NCI-H82 (cell line): ENCODE measurements at regions not wholly inside any gene's neighbourhood (a gene's known extent, or its start where the extent isn't known, plus 50 kb on each side); places are given as distances from the start of the nearest gene placed in this dataset.
"Not testable (repeated sequence)": the region's sequence is repeated elsewhere in the genome, so short reads cannot be mapped to it uniquely, and the experiment has no call there.

Experiments used
- DNase-seq: peaks from one replicate; lab custom pipeline; 2025; lab: John Stamatoyannopoulos, UW

DNA sequence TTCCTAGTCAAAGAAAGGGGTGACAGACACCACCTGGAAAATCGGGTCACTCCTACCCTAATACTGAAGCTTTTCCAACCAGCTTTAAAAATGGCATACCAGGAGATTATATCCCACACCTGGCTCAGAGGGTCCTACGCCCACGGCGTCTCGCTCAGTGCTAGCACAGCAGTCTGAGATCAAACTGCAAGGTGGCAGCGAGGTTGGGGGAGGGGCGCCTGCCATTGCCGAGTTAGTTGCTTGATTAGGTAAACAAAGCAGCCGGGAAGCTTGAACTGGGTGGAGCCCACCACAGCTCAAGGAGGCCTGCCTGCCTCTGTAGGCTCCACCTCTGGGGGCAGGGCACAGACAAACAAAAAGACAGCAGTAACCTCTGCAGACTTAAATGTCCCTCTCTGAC lies 127.1 kb downstream of the NXPE2 start:
- not testable (repeated sequence) for DNase-seq

DNA sequence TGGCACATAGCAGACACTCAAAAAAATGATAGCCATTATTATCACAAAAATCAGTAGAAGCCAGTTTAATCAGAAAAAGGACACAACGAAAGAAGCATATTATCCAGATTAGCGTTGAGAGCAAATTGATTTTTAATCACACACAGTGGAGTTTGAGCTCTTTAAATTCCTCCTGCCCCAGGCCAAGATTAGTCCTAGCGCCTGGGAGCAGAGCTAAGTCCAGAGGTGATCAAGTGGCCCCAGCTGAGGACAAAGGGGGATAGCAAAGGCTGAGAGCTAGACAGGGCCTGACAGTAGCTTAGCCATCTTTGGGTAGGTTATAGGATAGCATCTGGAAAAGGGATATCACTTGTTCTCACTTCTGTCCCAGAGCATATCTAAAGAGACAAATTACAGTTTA lies 133.6 kb downstream of the NXPE2 start:
- peak; percentile 57 for DNase-seq

DNA sequence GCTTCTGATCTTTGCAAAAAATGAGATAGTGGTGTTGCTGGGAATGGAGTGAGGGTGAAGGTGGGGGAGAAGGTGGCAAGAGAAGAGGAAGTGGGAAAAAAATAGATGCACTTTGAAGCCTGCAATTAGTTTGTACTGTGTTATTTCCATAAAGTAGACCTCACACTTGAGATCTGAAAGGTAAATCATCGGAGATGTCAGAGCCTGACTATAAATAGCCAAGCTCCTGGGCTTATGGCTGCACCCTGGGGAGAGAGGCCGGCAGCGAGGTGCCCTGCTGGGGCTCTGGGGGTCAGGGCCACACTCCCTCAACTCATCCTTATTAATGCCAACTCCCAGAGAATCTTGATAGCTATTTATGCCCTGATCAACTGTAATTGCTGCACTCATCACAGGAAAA lies 134.4 kb downstream of the NXPE2 start:
- no peak for DNase-seq

DNA sequence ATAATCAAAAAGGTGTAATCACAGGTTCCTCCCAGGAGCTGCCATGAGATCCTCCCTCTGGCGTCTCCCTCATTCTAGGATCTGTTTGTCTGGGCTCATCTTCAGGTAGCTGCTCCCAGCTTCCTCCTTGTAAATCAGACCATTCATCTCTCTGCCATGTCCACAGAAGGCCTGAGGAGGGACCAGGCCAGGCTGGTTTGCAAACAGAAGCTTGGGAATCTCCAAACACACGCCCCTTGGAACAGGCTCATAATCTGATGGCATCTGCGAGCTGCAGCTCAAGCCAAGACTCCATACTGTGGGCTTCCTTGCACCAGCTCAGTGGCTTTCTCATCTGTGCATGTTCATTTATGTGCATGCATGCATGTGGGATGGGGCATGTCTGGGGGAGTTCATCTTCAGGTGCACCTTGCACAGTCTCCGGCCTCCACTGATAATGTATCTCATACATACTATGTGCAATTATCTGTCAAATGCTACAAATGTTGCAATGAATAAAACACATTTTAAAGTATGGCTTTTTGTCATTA lies 134.9 kb downstream of the NXPE2 start:
- DNase-seq = peak; percentile 5

DNA sequence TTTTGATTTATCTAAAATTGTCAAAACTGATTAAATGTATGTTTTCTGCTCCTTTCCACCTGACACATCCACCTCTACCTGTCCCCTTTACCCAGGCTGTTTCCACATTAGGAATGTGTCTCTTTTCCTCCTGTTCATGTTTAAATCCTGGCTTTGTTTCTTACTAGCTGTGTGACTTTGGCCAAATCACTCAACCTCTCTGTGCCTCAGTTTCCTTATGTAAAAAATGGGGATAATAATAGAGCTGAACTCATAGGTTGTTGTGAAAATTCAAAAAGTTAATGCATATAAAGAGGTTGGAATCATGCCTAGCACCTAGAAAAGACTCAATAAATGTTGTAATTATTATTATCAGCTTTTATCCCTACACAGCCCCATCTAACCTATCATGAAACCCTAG lies 136.8 kb downstream of the NXPE2 start:
- DNase-seq = no peak

DNA sequence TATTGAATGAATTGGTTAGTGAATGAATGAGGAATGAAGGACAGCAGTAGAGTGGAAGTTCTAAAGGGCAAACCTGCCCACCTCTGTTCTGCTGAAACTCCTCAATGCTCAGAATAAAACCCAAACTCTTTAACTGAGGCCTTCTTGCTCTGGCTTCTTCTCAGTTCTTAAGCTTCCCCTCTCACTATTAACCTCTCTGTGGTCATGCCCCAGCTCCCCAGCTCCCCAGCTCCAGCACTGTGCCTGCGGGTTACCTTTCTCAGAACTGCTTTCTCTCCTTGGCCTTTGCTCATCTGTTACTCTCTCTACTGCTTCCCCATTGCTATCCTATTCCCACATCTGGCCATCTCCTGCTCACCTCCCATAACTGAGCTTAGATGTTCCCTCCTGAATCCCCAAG lies 137.4 kb downstream of the NXPE2 start:
- no peak for DNase-seq

DNA sequence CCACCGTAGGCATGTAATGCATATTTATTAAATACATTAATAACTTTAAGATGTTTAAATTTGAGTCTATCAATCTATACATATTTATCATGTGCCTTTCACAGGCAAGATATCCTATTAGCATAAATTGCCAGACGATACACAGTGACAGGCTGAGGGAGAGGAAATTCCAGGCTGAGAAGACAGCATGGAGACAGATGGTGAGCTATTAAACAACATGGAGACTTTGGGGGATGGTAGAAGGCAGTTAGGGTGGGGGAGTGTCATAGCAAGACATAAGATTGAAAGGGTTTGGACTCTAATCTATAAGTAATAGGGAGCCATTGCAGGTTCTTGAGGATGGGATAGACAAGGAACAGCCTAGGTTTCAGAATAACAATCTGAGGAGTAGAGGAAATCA lies 138.5 kb downstream of the NXPE2 start:
- peak; percentile 90 for DNase-seq

DNA sequence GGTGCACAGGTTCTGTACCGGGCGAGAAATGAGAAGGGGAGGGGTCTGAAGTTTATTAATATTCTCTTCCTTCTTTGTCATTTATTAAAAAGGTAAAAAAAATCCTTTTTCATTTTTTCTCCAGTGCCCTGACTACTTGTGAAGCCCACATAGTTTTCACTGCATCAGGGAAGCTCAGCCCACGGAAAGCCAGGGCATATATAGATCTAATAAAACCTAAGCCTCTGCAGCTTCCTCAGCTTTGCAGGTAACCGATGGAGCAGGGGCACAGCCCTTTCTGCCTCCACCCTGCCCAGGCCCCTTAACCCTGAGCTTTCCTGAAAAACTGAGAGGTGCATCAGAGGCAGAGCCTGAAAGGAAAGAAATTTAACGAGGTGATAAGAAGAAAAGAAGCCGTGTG lies 140.1 kb downstream of the NXPE2 start:
- peak; percentile 23 for DNase-seq

DNA sequence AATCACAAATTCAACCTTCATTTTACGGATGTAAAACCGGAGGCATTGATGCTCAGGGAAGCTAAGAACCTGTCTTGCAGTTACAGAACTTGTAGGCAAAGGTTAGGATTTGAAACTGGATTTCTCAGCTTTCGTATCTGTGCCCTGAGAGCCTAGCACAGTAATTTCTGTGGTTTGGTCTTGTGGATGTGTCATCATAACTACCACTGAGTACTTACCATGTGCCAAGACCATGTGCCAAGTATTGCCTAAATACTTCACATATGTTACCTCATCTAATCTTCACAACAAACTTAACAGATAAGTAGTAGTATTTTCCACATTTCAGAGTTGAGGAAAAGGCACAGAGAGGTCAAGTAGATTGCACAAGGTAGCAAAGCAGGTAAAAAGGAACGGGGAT lies 140.7 kb downstream of the NXPE2 start:
- no peak for DNase-seq

DNA sequence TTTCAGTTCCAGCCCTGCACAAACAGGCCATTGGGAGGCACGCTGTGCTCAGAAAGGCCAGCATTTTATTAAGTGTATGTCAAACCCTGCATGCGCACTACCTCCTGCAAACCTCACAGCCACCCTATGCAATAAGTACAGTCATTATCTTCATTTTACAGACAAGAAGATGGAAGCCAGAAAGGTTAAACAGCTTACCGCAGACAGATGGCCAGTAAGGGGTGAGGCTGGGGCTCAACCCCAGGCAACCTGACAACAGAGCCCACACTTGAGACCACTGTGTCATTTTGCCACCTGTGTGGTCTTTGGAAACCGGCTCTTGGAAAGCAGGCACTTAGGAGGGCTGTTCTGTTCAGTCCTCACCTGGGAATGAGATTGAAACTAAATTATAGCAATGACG lies 142.3 kb downstream of the NXPE2 start:
- peak; percentile 78 for DNase-seq

DNA sequence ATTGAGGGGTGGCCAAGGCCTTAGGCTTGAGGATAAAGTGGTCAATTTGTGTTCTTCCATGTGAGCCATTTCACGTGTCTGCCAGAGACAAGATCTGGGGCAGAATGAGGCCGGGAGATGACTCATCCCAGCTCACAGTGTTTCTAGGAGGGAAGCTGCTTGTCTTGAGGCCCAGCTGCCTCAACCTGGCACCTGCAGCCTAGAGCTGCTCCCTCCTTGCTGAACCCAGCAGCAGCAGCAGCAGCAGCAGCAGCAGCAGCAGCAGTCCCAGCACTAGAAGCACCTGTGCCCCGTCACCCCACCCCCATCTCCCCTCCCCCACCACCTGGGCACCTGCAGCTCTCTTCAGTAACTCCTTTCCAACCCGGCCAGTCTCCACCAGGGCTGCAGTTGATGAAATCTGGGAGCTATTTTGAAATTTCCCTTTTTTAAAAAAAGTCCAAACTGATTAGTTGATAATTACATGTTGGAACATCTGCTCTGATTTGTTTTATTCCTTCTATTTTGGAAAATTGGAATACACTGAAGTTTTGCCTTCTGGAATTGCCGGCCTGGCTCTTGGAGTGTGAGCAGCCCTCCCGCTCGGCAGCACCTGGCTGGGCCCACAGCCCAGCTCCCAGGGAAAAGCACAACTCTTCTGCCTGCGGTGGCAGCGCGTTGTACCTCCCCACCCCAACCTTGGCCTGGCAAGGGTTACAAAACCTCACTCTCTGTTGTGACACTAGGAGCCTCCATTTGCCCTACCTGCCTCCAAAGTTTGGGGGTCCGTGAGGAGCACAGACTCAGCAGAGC lies 143.5 kb downstream of the NXPE2 start:
- peak; percentile 14 for DNase-seq

DNA sequence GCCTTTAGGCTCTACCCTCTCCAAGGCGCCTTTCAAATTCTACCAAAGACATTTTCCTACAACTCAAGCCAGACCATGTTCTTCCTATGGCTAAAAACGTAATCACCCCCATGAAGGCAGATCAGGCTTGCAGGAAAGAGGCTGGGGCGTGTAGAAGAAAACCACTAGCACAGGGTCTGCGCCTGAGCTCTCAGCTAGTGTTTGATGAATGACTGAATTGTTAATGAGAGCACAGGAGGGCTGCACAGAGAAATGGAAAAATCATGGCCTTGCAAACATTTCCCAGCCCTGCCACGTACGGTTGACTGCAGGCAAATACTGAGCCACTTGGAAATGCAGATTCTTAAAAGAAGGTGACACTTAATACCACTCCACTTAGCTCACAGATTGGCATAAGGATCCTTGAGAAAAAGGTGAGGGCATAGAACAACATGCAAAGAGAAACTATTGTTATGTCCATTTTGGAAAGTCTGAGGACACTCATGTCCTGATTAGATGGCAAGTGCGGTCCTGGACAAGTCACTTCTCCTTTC lies 148.6 kb downstream of the NXPE2 start:
- DNase-seq = no peak

DNA sequence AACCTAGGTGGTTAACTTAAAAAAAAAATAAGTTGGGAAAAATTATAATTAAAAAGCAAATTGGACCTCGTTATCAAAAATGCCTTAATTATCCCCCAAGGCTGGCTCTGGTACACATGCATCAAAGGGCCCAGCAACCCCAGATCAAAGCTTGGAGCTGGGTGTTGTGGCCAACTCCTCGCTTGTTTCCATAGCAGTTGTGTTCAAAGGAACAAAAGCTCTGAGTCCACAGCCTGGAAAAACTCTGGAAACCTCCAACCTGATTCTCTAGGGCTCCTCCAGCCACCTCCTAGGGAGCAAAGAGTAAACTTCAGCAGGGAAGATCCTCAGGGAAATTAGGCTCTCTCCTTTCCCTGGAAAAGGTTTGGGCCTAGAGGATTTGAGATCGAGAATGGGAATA lies 149.4 kb downstream of the NXPE2 start:
- no peak for DNase-seq

DNA sequence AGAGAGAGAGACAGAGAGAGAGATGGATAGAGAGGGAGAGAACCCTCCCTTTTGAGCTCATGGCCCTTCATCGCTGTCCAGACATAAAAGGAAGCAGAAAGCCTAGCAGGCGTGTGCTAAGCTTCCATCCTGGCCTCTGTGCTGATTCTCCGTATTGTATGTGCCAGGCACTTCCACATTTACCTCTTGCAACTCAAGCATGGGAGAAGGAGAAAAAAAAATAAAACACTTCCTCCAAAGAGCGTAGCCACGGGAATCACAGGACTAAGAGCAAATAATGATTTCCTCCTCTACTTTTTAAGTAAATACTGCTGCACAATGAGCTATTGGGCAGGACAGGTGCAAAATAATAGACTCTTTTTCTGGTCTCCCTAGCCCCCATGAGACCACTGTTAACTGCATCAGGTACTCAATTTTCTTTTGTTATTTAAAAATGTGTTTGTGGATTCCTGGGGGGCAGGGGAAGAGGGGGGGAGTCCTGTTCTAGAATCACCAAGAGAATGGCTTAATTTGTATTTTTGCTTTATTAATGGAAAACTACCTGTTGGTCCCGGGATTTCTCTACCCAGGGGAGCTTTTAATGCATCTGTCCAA lies 154.3 kb downstream of the NXPE2 start:
- no peak for DNase-seq

DNA sequence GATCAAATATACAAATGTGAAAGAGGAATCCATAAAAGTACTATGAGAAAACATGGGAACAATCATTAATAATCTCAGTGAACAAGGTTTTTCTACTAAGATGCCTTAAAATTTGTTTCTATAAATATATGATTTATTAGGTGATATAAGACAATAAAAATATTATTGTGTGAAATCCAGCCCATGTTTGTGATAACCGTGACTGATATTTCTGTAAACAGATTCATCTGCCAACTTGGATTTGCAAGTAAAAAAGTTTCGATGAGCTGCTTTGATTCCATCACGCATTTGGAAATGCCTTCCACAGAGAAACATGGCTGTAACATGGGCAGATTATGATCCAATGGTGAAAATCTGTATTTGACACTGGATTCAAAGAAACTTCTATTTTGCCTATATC lies 157.8 kb downstream of the NXPE2 start:
- DNase-seq = no peak

DNA sequence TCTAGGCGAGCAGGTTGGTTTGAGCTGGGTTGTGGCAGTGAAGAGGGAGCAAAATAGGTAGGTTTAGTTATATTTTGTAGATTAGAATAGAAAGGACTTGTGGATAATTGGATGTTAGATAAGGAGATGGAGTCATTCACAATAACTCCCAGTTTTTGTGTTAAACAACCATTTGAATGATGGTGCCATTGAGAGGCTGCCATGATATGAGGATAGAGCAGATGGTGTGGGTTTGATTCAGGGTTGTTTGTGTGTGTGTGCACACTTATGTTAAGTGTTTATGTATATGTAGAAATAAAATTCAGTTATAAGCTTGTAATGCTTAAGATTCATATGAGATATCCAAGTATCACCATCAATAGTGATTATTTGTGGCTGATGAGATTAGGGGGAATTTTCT lies 166.6 kb downstream of the NXPE2 start:
- no peak for DNase-seq

DNA sequence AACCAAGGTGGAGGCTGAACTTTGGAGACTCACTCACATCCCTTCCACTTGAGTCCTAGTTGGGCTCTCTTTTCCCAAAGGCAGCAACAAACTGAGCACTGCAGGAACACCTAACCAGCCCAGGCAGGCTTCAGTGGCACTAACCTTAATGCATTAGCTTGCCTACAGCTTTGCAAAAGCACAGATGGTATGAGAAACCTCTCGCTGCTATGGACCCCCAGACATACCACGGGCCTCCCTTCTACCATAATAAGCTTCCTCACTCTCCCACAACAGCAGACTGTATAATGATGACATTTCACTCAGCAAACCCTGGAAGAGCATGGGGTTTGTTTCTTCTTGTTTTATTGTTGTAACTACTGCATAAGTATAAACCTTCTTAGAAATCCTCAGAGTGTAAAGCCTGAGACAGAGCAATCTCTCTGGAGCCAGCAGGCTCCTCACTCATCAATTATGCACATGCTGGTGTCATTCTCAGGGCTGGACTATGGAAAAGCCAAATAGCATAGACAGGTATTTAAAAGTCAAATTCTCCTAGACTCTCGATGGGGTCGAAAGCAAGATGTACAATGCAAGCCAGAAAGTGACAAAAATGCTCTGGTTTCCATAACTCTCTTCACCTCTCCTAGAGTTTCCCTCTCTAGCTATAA lies 167.6 kb downstream of the NXPE2 start:
- DNase-seq = peak; percentile 72

DNA sequence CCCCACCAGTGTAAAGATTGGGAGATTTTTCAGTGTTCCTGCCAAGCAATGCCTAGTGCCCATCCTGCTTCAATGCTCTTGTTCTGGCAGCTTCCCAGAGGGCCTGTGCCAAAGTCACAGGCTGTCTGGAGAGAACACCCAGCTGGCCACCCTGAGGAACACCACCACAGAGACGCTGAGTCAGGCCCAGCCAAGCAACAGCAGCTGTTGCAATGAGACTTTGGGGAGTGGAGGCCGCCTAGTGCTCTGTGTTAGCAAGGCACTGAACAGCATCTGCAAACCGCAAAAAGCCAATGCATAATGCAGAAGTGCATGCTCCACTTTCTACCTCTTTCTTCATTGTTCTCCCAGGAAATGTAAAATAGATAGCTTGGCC lies 168.1 kb downstream of the NXPE2 start:
- peak; percentile 78 for DNase-seq

DNA sequence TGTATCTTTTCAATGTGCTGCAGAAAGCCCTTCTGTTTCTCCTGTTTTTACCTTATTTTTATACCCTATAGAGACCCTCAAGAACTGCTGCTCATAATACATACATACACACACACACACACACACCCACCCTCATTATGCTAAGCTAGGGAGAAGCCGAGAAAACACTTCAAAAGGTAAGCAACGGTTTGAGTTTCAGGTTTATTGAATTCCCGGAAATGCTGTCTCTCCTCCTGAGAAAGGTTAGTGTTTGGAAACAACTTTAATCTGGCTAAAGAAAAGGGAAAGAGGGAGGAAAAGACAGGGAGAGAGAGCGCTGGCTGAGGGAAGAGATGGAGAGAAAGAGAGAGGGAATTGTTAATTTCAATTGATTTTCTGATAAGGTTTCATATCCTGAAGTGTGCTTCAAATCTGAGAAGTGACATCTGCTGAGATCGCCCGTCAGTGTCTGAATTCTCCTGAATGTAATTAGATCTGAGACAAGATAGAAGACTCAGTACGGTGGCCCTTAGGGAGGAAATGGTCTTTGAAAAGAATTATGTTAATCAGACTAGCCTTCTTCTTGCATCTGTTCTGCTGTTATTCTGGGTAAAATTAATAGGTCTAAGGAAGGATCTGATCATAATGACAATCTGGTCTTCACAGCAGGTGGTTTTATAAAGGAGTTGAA lies 169.1 kb downstream of the NXPE2 start:
- peak; percentile 92 for DNase-seq

DNA sequence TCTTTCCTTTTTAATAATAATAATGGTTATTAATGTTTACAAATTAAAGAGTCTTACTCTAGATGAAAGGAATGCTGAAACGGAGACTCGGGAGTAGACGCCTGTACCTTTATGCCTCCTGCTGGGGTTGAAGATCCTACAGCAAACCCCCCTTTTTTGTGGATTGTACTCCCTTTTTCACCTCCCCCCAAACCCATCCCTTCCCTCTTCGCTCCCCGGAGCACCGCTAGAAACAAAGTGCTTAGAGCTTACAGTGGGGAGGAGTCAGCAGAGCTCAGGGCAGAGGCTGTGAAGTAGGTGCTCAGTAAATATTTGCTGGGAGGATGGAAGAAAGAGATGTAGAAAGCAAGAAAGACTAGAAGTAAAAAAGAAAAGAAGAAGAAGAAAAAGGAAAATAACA lies 169.7 kb downstream of the NXPE2 start:
- peak; percentile 85 for DNase-seq

DNA sequence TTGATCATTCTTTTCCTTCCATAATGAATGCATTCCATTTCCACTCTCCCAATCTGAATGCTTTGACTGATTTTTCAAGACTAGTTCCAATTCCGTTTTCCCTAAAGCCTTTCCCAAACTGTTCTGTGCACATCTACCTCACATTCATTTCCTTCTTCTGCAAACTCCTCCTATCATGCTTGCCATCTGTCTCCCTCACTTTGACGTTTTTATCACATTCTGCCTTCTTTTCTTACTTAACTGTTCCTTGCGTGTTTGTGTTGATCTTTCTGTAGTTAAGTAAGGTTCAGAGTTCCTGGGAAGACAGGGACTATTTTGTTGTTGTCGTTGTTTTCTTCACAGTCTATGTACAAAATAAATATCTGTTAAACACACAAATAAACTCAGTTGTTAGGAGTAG lies 179.0 kb downstream of the NXPE2 start:
- no peak for DNase-seq

DNA sequence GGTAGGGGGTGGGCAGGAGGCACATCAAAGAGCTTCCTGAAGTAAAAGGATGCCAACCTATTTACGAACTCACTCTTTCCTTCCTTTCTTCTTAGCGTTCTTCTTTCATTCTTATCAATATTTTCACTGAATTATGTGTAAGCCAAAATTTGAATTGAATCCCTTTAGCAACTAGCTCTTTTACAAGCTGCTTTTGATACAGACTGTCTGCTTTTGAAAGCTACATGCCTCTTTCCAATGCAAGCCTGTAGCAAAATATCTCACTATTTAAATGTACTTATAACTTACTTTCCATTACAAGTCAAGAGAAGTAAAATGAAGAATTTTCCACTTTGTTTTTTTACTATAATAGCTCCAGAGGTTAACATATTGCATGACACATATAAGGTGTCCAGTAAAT lies 186.6 kb downstream of the NXPE2 start:
- DNase-seq = no peak
